SHP77 treated with DMSO at 0.1 percent for 48 hours (cell line): ENCODE measurements at regions not wholly inside any gene's neighbourhood (a gene's known extent, or its start where the extent isn't known, plus 50 kb on each side); places are given as distances from the start of the nearest gene placed in this dataset.
A peak's percentile ranks its signal among the peaks of the same experiment; 100 is the strongest.
"Not testable (repeated sequence)": the region's sequence is repeated elsewhere in the genome, so short reads cannot be mapped to it uniquely, and the experiment has no call there.

ENCODE experiments used
- DNase-seq: peaks from one replicate; lab custom pipeline; 2025; lab: John Stamatoyannopoulos, UW

- no peak for DNase-seq
Measured at GRCh38 chr2:7683196-7683595, 766.0 kb downstream of the RNF144A start.

- no peak for DNase-seq
Measured at GRCh38 chr2:7683708-7684107, 766.5 kb downstream of the RNF144A start.

- DNase-seq = no peak
Measured at GRCh38 chr2:7685342-7686015, 768.3 kb downstream of the RNF144A start.

GRCh38 chr2:7686016-7686385 is 768.8 kb downstream of the RNF144A start:
- no peak for DNase-seq

GRCh38 chr2:7691961-7692656 is 774.9 kb downstream of the RNF144A start:
- DNase-seq = no peak

GRCh38 chr2:7692657-7693161 is 775.5 kb downstream of the RNF144A start:
- peak; percentile 6 for DNase-seq

GRCh38 chr2:7693246-7694075 is 776.2 kb downstream of the RNF144A start:
- DNase-seq = no peak

GRCh38 chr2:7694076-7694985 is 777.1 kb downstream of the RNF144A start:
- DNase-seq = no peak

- DNase-seq = not testable (repeated sequence)
Measured at GRCh38 chr2:7696556-7696955, 779.3 kb downstream of the RNF144A start.

GRCh38 chr2:7697052-7697451 is 779.8 kb downstream of the RNF144A start:
- no peak for DNase-seq

- no peak for DNase-seq
Measured at GRCh38 chr2:7701791-7702190, 784.6 kb downstream of the RNF144A start.

GRCh38 chr2:7703048-7703447 is 785.8 kb downstream of the RNF144A start:
- no peak for DNase-seq

- no peak for DNase-seq
Measured at GRCh38 chr2:7703543-7704144, 786.4 kb downstream of the RNF144A start.

- DNase-seq = peak; percentile 11
Measured at GRCh38 chr2:7704296-7704865, 787.2 kb downstream of the RNF144A start.

- DNase-seq = no peak
Measured at GRCh38 chr2:7706791-7707190, 789.6 kb downstream of the RNF144A start.

GRCh38 chr2:7707723-7708122 is 790.5 kb downstream of the RNF144A start:
- no peak for DNase-seq

- DNase-seq = no peak
Measured at GRCh38 chr2:7709907-7710306, 792.7 kb downstream of the RNF144A start.

GRCh38 chr2:7711167-7711566 is 794.0 kb downstream of the RNF144A start:
- no peak for DNase-seq

- no peak for DNase-seq
Measured at GRCh38 chr2:7719876-7720275, 802.7 kb downstream of the RNF144A start.

GRCh38 chr2:7721413-7721995 is 804.3 kb downstream of the RNF144A start:
- DNase-seq = no peak
